ENCODE measurements at regions not wholly inside any gene's neighbourhood (a gene's known extent, or its start where the extent isn't known, plus 50 kb on each side); places are given as distances from the start of the nearest gene placed in this dataset.

DNA sequence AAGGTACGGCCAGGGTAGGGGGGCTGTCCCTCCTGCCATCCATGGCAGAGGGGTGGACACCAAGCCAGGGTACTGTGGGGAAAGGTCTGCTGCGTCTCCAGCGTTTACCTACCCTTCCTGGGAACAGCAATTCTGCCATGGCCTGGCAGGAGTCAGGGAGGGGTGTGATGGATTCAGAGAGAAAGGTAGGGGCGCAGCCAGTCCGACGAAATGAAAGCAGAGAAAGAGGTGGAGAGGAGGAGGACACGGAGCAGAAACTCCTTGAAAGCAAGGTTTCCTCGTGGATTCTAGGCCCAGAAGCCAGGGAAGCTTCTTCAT, 182.9 kb downstream of the ZFP36L2 start:
- TF ChIP-seq, protein P1, sequence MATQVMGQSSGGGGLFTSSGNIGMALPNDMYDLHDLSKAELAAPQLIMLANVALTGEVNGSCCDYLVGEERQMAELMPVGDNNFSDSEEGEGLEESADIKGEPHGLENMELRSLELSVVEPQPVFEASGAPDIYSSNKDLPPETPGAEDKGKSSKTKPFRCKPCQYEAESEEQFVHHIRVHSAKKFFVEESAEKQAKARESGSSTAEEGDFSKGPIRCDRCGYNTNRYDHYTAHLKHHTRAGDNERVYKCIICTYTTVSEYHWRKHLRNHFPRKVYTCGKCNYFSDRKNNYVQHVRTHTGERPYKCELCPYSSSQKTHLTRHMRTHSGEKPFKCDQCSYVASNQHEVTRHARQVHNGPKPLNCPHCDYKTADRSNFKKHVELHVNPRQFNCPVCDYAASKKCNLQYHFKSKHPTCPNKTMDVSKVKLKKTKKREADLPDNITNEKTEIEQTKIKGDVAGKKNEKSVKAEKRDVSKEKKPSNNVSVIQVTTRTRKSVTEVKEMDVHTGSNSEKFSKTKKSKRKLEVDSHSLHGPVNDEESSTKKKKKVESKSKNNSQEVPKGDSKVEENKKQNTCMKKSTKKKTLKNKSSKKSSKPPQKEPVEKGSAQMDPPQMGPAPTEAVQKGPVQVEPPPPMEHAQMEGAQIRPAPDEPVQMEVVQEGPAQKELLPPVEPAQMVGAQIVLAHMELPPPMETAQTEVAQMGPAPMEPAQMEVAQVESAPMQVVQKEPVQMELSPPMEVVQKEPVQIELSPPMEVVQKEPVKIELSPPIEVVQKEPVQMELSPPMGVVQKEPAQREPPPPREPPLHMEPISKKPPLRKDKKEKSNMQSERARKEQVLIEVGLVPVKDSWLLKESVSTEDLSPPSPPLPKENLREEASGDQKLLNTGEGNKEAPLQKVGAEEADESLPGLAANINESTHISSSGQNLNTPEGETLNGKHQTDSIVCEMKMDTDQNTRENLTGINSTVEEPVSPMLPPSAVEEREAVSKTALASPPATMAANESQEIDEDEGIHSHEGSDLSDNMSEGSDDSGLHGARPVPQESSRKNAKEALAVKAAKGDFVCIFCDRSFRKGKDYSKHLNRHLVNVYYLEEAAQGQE (IDR thresholded peaks at IDR 0.05; ENCODE audit: insufficient read depth in 1 of 2, low read depth in 2 of 2, low read length in 1 of 2): no peak
- TF ChIP-seq POLR2AphosphoS5 (IDR thresholded peaks at IDR 0.05; ENCODE audit: low read depth, low read length): no peak
- no peak for TF ChIP-seq SIN3A (IDR thresholded peaks at IDR 0.05; ENCODE audit: borderline replicate concordance, insufficient read depth, low read depth, low read length)
- TF ChIP-seq TCF7L2 (IDR thresholded peaks at IDR 0.05; ENCODE audit: low read depth, low read length): no peak
- no peak for TF ChIP-seq CTCF (IDR thresholded peaks at IDR 0.05)
- Histone ChIP-seq H3K9me3 (ENCODE audit: control insufficient read depth, insufficient read depth, low read depth, low read length) (no peaks in the 10 kb centered on the region), H3K4me1 (ENCODE audit: control insufficient read depth, insufficient read depth, low read length) (peaks cover 31% of the 10 kb centered on the region), H3K4me3 (ENCODE audit: low read depth in 2 of 2, low read length in 2 of 2) (no peak overlapping the region), H3K36me3 (ENCODE audit: control insufficient read depth, insufficient read depth, low read length) (no peaks in the 10 kb centered on the region), H3K27ac (ENCODE audit: low read length) (peak overlapping the region; percentile 60), H3K27me3 (ENCODE audit: control insufficient read depth, insufficient read depth, low read length) (no peaks in the 10 kb centered on the region)
- no TSS peak for BruUV-seq (replicated peaks)
- CTCF ChIA-PET: no interaction called here
- intact Hi-C loops (cut with micrococcal nuclease; ENCODE audit: unreplicated experiment): no loop called here
- ATAC-seq: no peak
- POLR2A ChIA-PET: no interaction called here
- in situ Hi-C loops (cut with HindIII; ENCODE audit: low pct_unique_long_range_greater_than_20kb, low sequenced_read_pairs): no loop called here
- DNase-seq (ENCODE audit: low read depth, low spot score): no peak

GRCh38 chr2:43041661-43042360, 184.6 kb downstream of the ZFP36L2 start:
- peak overlapping the region; percentile 71 for H3K27ac ChIP-seq (ENCODE audit: low read length)
- BruUV-seq (replicated peaks): no TSS peak
- POLR2A ChIA-PET: no interaction called here
- CTCF ChIA-PET: no interaction called here
- H3K4me3 ChIP-seq (ENCODE audit: low read depth in 2 of 2, low read length in 2 of 2): no peak overlapping the region
- H3K27me3 ChIP-seq (ENCODE audit: control insufficient read depth, insufficient read depth, low read length): no peaks in the 10 kb centered on the region
- ATAC-seq (peak; percentile 87), DNase-seq (ENCODE audit: low read depth, low spot score) (no peak)
- no peaks in the 10 kb centered on the region for H3K9me3 ChIP-seq (ENCODE audit: control insufficient read depth, insufficient read depth, low read depth, low read length)
- TF ChIP-seq POLR2AphosphoS5 (IDR thresholded peaks at IDR 0.05; ENCODE audit: low read depth, low read length) (no peak), TCF7L2 (IDR thresholded peaks at IDR 0.05; ENCODE audit: low read depth, low read length) (no peak), SIN3A (IDR thresholded peaks at IDR 0.05; ENCODE audit: borderline replicate concordance, insufficient read depth, low read depth, low read length) (no peak)
- TF ChIP-seq, protein P1 (IDR thresholded peaks at IDR 0.05; ENCODE audit: insufficient read depth in 1 of 2, low read depth in 2 of 2, low read length in 1 of 2): no peak
- no peaks in the 10 kb centered on the region for H3K36me3 ChIP-seq (ENCODE audit: control insufficient read depth, insufficient read depth, low read length)
- intact Hi-C loops (cut with micrococcal nuclease; ENCODE audit: unreplicated experiment) (no loop called here), in situ Hi-C loops (cut with HindIII; ENCODE audit: low pct_unique_long_range_greater_than_20kb, low sequenced_read_pairs) (no loop called here)
- H3K4me1 ChIP-seq (ENCODE audit: control insufficient read depth, insufficient read depth, low read length): peaks cover 26% of the 10 kb centered on the region

Data from Panc1 (cell line).